Calu3 (cell line): ENCODE measurements at regions not wholly inside any gene's neighbourhood (a gene's known extent, or its start where the extent isn't known, plus 50 kb on each side); places are given as distances from the start of the nearest gene placed in this dataset.

Source experiments
- BruUV-seq: library from RNA; stranded (reverse); fragments of 400-500 nt; replicated peaks from 2 replicates; lab custom pipeline; 2021; lab: Mats Ljungman, UMichigan
- CTCF ChIA-PET: fragments of 300-600 bp; sonication (Branson Sonifier 250); formaldehyde crosslinking; loops from one replicate; lab custom pipeline; 2022; ENCODE audit warnings: antibody characterized with exemption; lab: Charles Lee
- DNase-seq: peaks from one replicate; pipeline ENCODE4 v3.0.0; 2022
- H3K27ac Mint-ChIP-seq: one replicate; pipeline ENCODE4 v1.8.0; 2022; ENCODE audit warnings: mixed read lengths; ENCODE audit not compliant: unreplicated experiment
- H3K27me3 Mint-ChIP-seq: one replicate; pipeline ENCODE4 v1.8.0; 2022; ENCODE audit warnings: mixed read lengths; ENCODE audit not compliant: unreplicated experiment
- H3K36me3 Mint-ChIP-seq: one replicate; pipeline ENCODE4 v1.8.0; 2022; ENCODE audit warnings: mild to moderate bottlenecking, moderate library complexity, mixed read lengths; ENCODE audit not compliant: insufficient read depth, unreplicated experiment
- H3K4me1 Mint-ChIP-seq: one replicate; pipeline ENCODE4 v1.8.0; 2022; ENCODE audit warnings: mild to moderate bottlenecking, low read depth, mixed read lengths; ENCODE audit not compliant: unreplicated experiment
- H3K4me3 Mint-ChIP-seq: one replicate; pipeline ENCODE4 v1.8.0; 2022; ENCODE audit warnings: mild to moderate bottlenecking, low read depth, moderate library complexity, mixed read lengths; ENCODE audit not compliant: unreplicated experiment
- H3K9me3 Mint-ChIP-seq: one replicate; pipeline ENCODE4 v1.8.0; 2022; ENCODE audit warnings: low read depth, mixed read lengths; ENCODE audit not compliant: unreplicated experiment
- intact Hi-C: fragments of 100-400 bp; cut with micrococcal nuclease; formaldehyde crosslinking; loops from one replicate; pipeline ENCODE4 v1.10.0; 2022; ENCODE audit not compliant: unreplicated experiment
- TF ChIP-seq, protein P1 (sequence below): fragments of 200-600 bp; IDR thresholded peaks from one replicate; pipeline ENCODE4 v1.8.0; 2022; ENCODE audit warnings: antibody characterized with exemption; ENCODE audit not compliant: unreplicated experiment

DNA sequence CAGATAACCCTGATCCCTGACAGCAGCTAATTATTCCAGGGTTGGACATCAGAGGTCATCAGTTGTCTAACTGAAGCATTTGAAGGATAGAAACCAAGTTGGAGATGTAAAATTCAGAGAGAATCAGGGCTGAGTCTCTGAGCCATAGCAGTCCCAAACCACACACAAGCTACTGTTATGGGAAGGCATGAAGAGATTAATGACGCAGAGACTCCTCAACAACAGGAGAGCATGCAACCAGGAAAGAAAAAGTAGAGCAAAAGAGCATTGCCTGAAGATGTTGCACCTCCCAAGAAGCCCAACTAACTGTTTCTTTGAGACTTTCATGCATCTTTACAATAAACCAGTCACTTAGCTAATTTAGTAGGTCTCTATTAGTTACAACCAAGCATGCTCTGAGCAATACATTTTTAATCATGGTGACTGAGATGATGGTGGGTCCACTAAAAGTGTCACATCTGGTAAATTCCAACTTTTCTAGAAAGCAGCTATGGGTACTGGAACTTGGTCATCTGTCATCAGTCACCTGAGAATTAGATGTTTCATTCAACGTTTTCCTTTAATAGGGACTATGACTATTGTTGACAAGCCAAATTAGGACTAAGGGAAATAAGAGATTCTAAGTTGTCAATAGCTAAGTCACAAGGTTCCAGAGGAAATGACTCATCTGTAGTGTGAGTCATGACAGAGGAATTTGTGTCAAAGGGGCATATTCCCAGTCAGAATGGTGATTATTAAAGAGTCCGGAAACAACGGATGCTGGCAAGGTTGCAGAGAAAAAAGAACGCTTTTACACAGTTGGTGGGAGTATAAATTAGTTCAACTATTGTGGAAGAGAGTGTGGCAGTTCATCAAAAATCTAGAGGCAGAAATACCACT, 239.8 kb downstream of the CHD9NB start:
- H3K27ac Mint-ChIP-seq = peak overlapping the region; percentile 67
- H3K27me3 Mint-ChIP-seq = no peaks in the 10 kb centered on the region
- CTCF ChIA-PET = no interaction called here
- peak; percentile 56 for DNase-seq
- peaks cover 28% of the 10 kb centered on the region for H3K4me1 Mint-ChIP-seq
- peaks cover 21% of the 10 kb centered on the region for H3K9me3 Mint-ChIP-seq
- TF ChIP-seq, protein P1, sequence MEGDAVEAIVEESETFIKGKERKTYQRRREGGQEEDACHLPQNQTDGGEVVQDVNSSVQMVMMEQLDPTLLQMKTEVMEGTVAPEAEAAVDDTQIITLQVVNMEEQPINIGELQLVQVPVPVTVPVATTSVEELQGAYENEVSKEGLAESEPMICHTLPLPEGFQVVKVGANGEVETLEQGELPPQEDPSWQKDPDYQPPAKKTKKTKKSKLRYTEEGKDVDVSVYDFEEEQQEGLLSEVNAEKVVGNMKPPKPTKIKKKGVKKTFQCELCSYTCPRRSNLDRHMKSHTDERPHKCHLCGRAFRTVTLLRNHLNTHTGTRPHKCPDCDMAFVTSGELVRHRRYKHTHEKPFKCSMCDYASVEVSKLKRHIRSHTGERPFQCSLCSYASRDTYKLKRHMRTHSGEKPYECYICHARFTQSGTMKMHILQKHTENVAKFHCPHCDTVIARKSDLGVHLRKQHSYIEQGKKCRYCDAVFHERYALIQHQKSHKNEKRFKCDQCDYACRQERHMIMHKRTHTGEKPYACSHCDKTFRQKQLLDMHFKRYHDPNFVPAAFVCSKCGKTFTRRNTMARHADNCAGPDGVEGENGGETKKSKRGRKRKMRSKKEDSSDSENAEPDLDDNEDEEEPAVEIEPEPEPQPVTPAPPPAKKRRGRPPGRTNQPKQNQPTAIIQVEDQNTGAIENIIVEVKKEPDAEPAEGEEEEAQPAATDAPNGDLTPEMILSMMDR = no peak
- H3K36me3 Mint-ChIP-seq = peaks cover 5% of the 10 kb centered on the region
- intact Hi-C loops = no loop called here
- H3K4me3 Mint-ChIP-seq = no peak overlapping the region
- BruUV-seq = no TSS peak

DNA sequence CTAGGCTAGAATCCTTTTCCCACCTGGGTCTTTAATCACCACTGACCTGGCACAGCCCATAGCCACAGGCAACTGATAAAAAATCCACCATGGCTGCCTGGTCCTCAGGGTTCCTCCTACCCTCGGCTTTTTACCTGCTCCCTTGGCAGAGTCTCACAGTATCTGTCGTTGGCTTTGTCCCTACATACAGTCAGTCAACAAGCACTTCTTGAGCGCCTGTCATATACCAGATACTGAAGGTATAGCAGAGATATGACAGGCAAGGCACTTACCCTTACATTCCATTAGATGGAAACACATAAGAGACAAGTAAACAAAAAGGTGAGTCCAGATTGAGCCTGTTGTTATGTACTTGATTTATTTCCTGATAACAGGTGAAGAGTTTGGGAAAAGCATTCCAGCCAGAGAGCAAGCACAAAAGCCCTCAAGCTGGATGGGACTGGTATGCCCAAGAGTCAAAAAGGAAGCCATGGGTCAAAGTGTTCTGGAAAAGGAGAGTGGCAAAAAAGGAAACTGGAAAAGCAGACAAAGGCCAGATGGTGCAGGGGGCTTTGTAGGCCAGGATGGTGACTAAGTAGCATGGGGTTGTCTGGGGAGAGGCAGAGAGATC, 247.0 kb downstream of the CHD9NB start:
- DNase-seq = no peak
- CTCF ChIA-PET = no interaction called here
- H3K4me3 Mint-ChIP-seq = no peak overlapping the region
- H3K9me3 Mint-ChIP-seq = peaks cover 10% of the 10 kb centered on the region
- no TSS peak for BruUV-seq
- H3K27me3 Mint-ChIP-seq = no peaks in the 10 kb centered on the region
- H3K27ac Mint-ChIP-seq = no peak overlapping the region
- TF ChIP-seq, protein P1 = no peak
- no peaks in the 10 kb centered on the region for H3K36me3 Mint-ChIP-seq
- H3K4me1 Mint-ChIP-seq = peaks cover 8% of the 10 kb centered on the region
- intact Hi-C loops = no loop called here

DNA sequence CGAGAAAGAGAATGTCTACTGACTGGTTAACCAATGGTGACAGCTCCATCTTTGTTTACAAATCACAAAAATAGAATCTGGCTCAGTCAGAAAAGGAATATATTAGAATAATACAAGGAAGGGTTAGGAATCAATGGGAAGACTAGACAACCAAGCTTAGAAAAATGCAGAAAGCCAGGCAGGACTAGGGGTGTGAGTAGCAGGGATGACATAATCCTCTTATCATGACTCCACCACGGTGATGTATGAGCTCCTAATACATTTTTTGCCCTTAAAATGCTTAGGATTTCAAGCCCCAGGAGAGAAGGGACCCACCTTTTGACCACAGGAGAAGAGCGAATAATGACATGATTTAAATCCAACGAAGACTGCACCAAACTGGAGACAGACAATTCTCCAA, 252.3 kb downstream of the CHD9NB start:
- Mint-ChIP-seq H3K27ac (no peak overlapping the region), H3K9me3 (peaks cover 2% of the 10 kb centered on the region), H3K27me3 (no peaks in the 10 kb centered on the region), H3K4me3 (no peak overlapping the region), H3K4me1 (peaks cover under 1% of the 10 kb centered on the region), H3K36me3 (no peaks in the 10 kb centered on the region)
- BruUV-seq = no TSS peak
- CTCF ChIA-PET = no interaction called here
- intact Hi-C loops = no loop called here
- TF ChIP-seq, protein P1 = no peak
- no peak for DNase-seq

DNA sequence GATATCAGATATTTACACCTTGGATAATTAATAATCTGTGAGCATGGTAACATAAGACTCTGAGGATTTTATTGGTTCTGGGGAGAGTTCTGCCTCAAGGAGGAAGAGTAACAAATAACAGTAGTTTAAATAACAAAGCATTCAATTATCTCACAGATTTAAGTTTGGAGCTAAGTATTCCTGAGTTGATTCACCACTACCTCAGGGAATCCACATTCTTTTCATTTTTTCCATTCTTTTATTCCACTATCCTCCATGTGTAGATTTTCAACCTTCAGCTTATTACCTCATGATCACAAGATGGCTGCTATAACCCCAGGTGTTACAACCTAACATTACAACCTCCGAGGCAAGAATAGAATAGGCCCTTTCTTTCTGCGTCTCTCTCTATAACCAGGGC, 252.2 kb upstream of the TOX3 start:
- Mint-ChIP-seq H3K4me1 (no peaks in the 10 kb centered on the region), H3K9me3 (peaks cover 5% of the 10 kb centered on the region)
- BruUV-seq = no TSS peak

More for the DNA sequence above, 252.2 kb upstream of the TOX3 start:
- TF ChIP-seq, protein P1 = no peak
- intact Hi-C loops = no loop called here
- Mint-ChIP-seq H3K4me3 (no peak overlapping the region), H3K27ac (no peak overlapping the region), H3K27me3 (no peaks in the 10 kb centered on the region), H3K36me3 (no peaks in the 10 kb centered on the region)
- DNase-seq = no peak
- CTCF ChIA-PET = no interaction called here
